GM12878 (cell line): ENCODE measurements at regions not wholly inside any gene's neighbourhood (a gene's known extent, or its start where the extent isn't known, plus 50 kb on each side); places are given as distances from the start of the nearest gene placed in this dataset.

Experiments
- BCL11A ChIP-seq: IDR thresholded peaks from 2 replicates; pipeline ENCODE4 v1.6.1; 2011; ENCODE audit warnings: low read depth, low read length
- CBX3 ChIP-seq: fragments of 200-600 bp; sonication (generic); IDR thresholded peaks from 2 replicates; pipeline ENCODE4 v1.6.1; 2016; ENCODE audit warnings: low read depth, borderline replicate concordance
- EED ChIP-seq: sonication (generic); IDR thresholded peaks from 2 replicates; pipeline ENCODE4 v1.6.1; 2016; ENCODE audit warnings: antibody characterized with exemption, low read depth
- GATAD2B ChIP-seq: fragments of 450-650 bp; conservative IDR thresholded peaks from 2 replicates; pipeline ENCODE4 v1.6.1; 2017; ENCODE audit warnings: low read depth, mild to moderate bottlenecking, moderate library complexity
- IRF3 ChIP-seq: fragments of 450-650 bp; IDR thresholded peaks from 2 replicates; pipeline ENCODE4 v1.6.1; 2014; ENCODE audit warnings: mild to moderate bottlenecking
- MYC ChIP-seq: IDR thresholded peaks from 2 replicates; pipeline ENCODE4 v1.6.1; 2011; ENCODE audit warnings: mild to moderate bottlenecking, low read length, moderate library complexity, inconsistent platforms; ENCODE audit not compliant: insufficient read depth, insufficient replicate concordance, insufficient read length, severe bottlenecking
- POLR2AphosphoS5 ChIP-seq: IDR thresholded peaks from 2 replicates; pipeline ENCODE4 v1.6.1; 2011; ENCODE audit warnings: mild to moderate bottlenecking, low read length, inconsistent platforms
- RAD51 ChIP-seq: fragments of 450-650 bp; IDR thresholded peaks from 2 replicates; pipeline ENCODE4 v1.6.1; 2016; ENCODE audit warnings: moderate library complexity, mild to moderate bottlenecking, inconsistent platforms
- SMC3 ChIP-seq: IDR thresholded peaks from 2 replicates; pipeline ENCODE4 v1.6.1; 2011; ENCODE audit warnings: low read length, improper control_type of control experiment, borderline replicate concordance
- SREBF2 ChIP-seq: IDR thresholded peaks from 2 replicates; pipeline ENCODE4 v1.6.1; 2012; ENCODE audit warnings: mild to moderate bottlenecking, low read length
- STAT1 ChIP-seq: fragments of 450-650 bp; conservative IDR thresholded peaks from 2 replicates; pipeline ENCODE4 v1.6.1; 2014; ENCODE audit warnings: antibody characterized with exemption, mild to moderate bottlenecking
- TBL1XR1 ChIP-seq: IDR thresholded peaks from 2 replicates; pipeline ENCODE4 v1.6.1; 2012; ENCODE audit warnings: low read depth, low read length, improper control_type of control experiment
- USF1 ChIP-seq: IDR thresholded peaks from 2 replicates; pipeline ENCODE4 v1.6.1; 2011; ENCODE audit warnings: borderline replicate concordance, low read depth, mild to moderate bottlenecking, moderate library complexity, mixed read lengths, low read length; ENCODE audit not compliant: insufficient read depth; ENCODE audit errors: extremely low read length
- YBX1 ChIP-seq: fragments of 450-650 bp; IDR thresholded peaks from 2 replicates; pipeline ENCODE4 v1.6.1; 2016; ENCODE audit warnings: antibody characterized with exemption
- ZBTB11 ChIP-seq: fragments of 450-650 bp; formaldehyde crosslinking; IDR thresholded peaks from 2 replicates; pipeline ENCODE4 v1.5.0; 2022; ENCODE audit warnings: mild to moderate bottlenecking, missing genetic modification characterization
- ZNF592 ChIP-seq: fragments of 450-650 bp; IDR thresholded peaks from 2 replicates; pipeline ENCODE4 v1.6.1; 2017; ENCODE audit warnings: mild to moderate bottlenecking, moderate library complexity

- no peak for TF ChIP-seq CBX3
- peak; percentile 94 for TF ChIP-seq BCL11A
- TF ChIP-seq USF1 = no peak
- peak; percentile 92 for TF ChIP-seq YBX1
- no peak for TF ChIP-seq ZBTB11 (CRISPR knock-in tag)
- no peak for TF ChIP-seq RAD51
- TF ChIP-seq STAT1 = 0 out of 2 replicates have a peak, but pooled peaks have one; percentile 40
- TF ChIP-seq MYC = peak; percentile 75
- peak; percentile 67; the same call in 1 of the 2 replicates for TF ChIP-seq SREBF2
- no peak; the same call in 1 of the 2 replicates for TF ChIP-seq ZNF592
- TF ChIP-seq POLR2AphosphoS5 = peak; percentile 92
- TF ChIP-seq GATAD2B = peak; percentile 48; the same call in 1 of the 2 replicates
- TF ChIP-seq EED = peak; percentile 57
- peak; percentile 58; the same call in 1 of the 2 replicates for TF ChIP-seq IRF3
- no peak for TF ChIP-seq SMC3
- TF ChIP-seq TBL1XR1 = peak; percentile 64
Observed at GRCh38 chr7:155205368-155206317, 92.0 kb upstream of the INSIG1 start (continued).
